ENCODE measurements at regions not wholly inside any gene's neighbourhood (a gene's known extent, or its start where the extent isn't known, plus 50 kb on each side); places are given as distances from the start of the nearest gene placed in this dataset.

- TF ChIP-seq, protein P1, sequence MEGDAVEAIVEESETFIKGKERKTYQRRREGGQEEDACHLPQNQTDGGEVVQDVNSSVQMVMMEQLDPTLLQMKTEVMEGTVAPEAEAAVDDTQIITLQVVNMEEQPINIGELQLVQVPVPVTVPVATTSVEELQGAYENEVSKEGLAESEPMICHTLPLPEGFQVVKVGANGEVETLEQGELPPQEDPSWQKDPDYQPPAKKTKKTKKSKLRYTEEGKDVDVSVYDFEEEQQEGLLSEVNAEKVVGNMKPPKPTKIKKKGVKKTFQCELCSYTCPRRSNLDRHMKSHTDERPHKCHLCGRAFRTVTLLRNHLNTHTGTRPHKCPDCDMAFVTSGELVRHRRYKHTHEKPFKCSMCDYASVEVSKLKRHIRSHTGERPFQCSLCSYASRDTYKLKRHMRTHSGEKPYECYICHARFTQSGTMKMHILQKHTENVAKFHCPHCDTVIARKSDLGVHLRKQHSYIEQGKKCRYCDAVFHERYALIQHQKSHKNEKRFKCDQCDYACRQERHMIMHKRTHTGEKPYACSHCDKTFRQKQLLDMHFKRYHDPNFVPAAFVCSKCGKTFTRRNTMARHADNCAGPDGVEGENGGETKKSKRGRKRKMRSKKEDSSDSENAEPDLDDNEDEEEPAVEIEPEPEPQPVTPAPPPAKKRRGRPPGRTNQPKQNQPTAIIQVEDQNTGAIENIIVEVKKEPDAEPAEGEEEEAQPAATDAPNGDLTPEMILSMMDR (IDR thresholded peaks at IDR 0.05): no peak
- no peak for TF ChIP-seq POLR2A (IDR thresholded peaks at IDR 0.05)
Observed at GRCh38 chr4:41329361-41329760, 72.6 kb downstream of the UCHL1 start.
